ENCODE measurements at regions not wholly inside any gene's neighbourhood (a gene's known extent, or its start where the extent isn't known, plus 50 kb on each side); places are given as distances from the start of the nearest gene placed in this dataset.

- TF ChIP-seq NRF1 (IDR thresholded peaks at IDR 0.05; ENCODE audit: low read depth, low read length) (no peak), RFX5 (IDR thresholded peaks at IDR 0.05; ENCODE audit: low read length) (no peak), CTCF (IDR thresholded peaks at IDR 0.05) (no peak), MAX (IDR thresholded peaks at IDR 0.05; ENCODE audit: low read depth) (no peak), POLR2AphosphoS5 (IDR thresholded peaks at IDR 0.05; ENCODE audit: low read depth, low read length) (no peak), EZH2phosphoT487 (IDR thresholded peaks at IDR 0.05; ENCODE audit: borderline replicate concordance, low read depth) (no peak), REST (IDR thresholded peaks at IDR 0.05; ENCODE audit: low read depth, low read length) (no peak), MXI1 (IDR thresholded peaks at IDR 0.05; ENCODE audit: low read depth, low read length) (no peak), JUND (IDR thresholded peaks at IDR 0.05) (no peak), CHD2 (IDR thresholded peaks at IDR 0.05; ENCODE audit: low read length, partially characterized antibody) (no peak), RAD21 (IDR thresholded peaks at IDR 0.05; ENCODE audit: low read length) (no peak), RCOR1 (IDR thresholded peaks at IDR 0.05; ENCODE audit: low read length) (no peak), EP300 (IDR thresholded peaks at IDR 0.05; ENCODE audit: borderline replicate concordance in 1 of 2, low read depth in 1 of 2, low read length in 1 of 2) (no peak), USF1 (IDR thresholded peaks at IDR 0.05; ENCODE audit: borderline replicate concordance, low read depth) (no peak)
These were observed 81.0 kb upstream of the ADRA2C start for GRCh38 chr4:3685081-3685645.
